ENCODE measurements at regions not wholly inside any gene's neighbourhood (a gene's known extent, or its start where the extent isn't known, plus 50 kb on each side); places are given as distances from the start of the nearest gene placed in this dataset.
"Not testable (repeated sequence)": the region's sequence is repeated elsewhere in the genome, so short reads cannot be mapped to it uniquely, and the experiment has no call there.

GRCh38 chr10:84599254-84599653 is 270.9 kb downstream of the CCSER2 start:
- no peak overlapping the region for H3K4me3 ChIP-seq
- H3K36me3 ChIP-seq = no peaks in the 10 kb centered on the region
- H3K9me3 ChIP-seq = no peaks in the 10 kb centered on the region
- H3K4me1 ChIP-seq = no peaks in the 10 kb centered on the region
- peaks cover 29% of the 10 kb centered on the region for H3K27me3 ChIP-seq
- ATAC-seq = no peak
- 50 to 90% methylated on average over 2 of the region's 2 CpGs for WGBS, 2 donors (ENCODE audit: low coverage in 1 of 2)
- TF ChIP-seq CTCF (IDR thresholded peaks at IDR 0.05) (no peak), POLR2AphosphoS5 (IDR thresholded peaks at IDR 0.05) (no peak), POLR2A (IDR thresholded peaks at IDR 0.05) (no peak), EP300 (IDR thresholded peaks at IDR 0.05) (no peak)
- H3K27ac ChIP-seq = no peak overlapping the region

- H3K4me3 ChIP-seq = no peak overlapping the region
- H3K27me3 ChIP-seq = peaks cover 34% of the 10 kb centered on the region
- TF ChIP-seq CTCF (IDR thresholded peaks at IDR 0.05) = no peak
- H3K27ac ChIP-seq = no peak overlapping the region
- H3K36me3 ChIP-seq = no peaks in the 10 kb centered on the region
- no peaks in the 10 kb centered on the region for H3K9me3 ChIP-seq
- no peaks in the 10 kb centered on the region for H3K4me1 ChIP-seq
- 71% methylated on average over 3 of the region's 6 CpGs; no CpG with 5 or more reads in 1 of the 2 donors for WGBS, 2 donors (ENCODE audit: low coverage in 1 of 2)
- no peak for ATAC-seq
Observed at GRCh38 chr10:84600947-84601346, 272.6 kb downstream of the CCSER2 start.

- WGBS, 2 donors (ENCODE audit: low coverage in 1 of 2) = 72 to 79% methylated on average over 14 of the region's 14 CpGs
- peaks cover 20% of the 10 kb centered on the region for H3K27me3 ChIP-seq
- not testable (repeated sequence) for H3K4me3 ChIP-seq, H3K27ac ChIP-seq, H3K36me3 ChIP-seq, ATAC-seq, H3K4me1 ChIP-seq, H3K9me3 ChIP-seq
Observed at GRCh38 chr10:84602543-84602942, 274.2 kb downstream of the CCSER2 start.

GRCh38 chr10:84603971-84604370 is 275.6 kb downstream of the CCSER2 start:
- H3K27ac ChIP-seq = no peak overlapping the region
- ATAC-seq = no peak
- H3K4me1 ChIP-seq = no peaks in the 10 kb centered on the region
- TF ChIP-seq POLR2AphosphoS5 (IDR thresholded peaks at IDR 0.05) = no peak
- TF ChIP-seq POLR2A (IDR thresholded peaks at IDR 0.05) = no peak
- no peak for TF ChIP-seq CTCF (IDR thresholded peaks at IDR 0.05)
- no peak for TF ChIP-seq EP300 (IDR thresholded peaks at IDR 0.05)
- H3K27me3 ChIP-seq = peaks cover 20% of the 10 kb centered on the region
- no peaks in the 10 kb centered on the region for H3K36me3 ChIP-seq
- H3K9me3 ChIP-seq = no peaks in the 10 kb centered on the region
- WGBS, 2 donors (ENCODE audit: low coverage in 1 of 2) = no CpG with 5 or more reads among the region's 2 CpGs
- H3K4me3 ChIP-seq = no peak overlapping the region

- H3K4me3 ChIP-seq = no peak overlapping the region
- no peaks in the 10 kb centered on the region for H3K4me1 ChIP-seq
- H3K27ac ChIP-seq = no peak overlapping the region
- 76 to 95% methylated on average over 3 to 6 of the region's 6 CpGs for WGBS, 2 donors (ENCODE audit: low coverage in 1 of 2)
- no peaks in the 10 kb centered on the region for H3K9me3 ChIP-seq
- no peaks in the 10 kb centered on the region for H3K36me3 ChIP-seq
- TF ChIP-seq POLR2A (IDR thresholded peaks at IDR 0.05) = no peak
- no peak for ATAC-seq
- H3K27me3 ChIP-seq = peaks cover 27% of the 10 kb centered on the region
Observed at GRCh38 chr10:84605802-84606201, 277.4 kb downstream of the CCSER2 start.

- Histone ChIP-seq H3K9me3 (no peaks in the 10 kb centered on the region), H3K27me3 (peaks cover 24% of the 10 kb centered on the region), H3K4me1 (no peaks in the 10 kb centered on the region), H3K4me3 (no peak overlapping the region), H3K27ac (no peak overlapping the region), H3K36me3 (no peaks in the 10 kb centered on the region)
- TF ChIP-seq EP300 (IDR thresholded peaks at IDR 0.05) = no peak
- no peak for TF ChIP-seq CTCF (IDR thresholded peaks at IDR 0.05)
- no peak for TF ChIP-seq POLR2AphosphoS5 (IDR thresholded peaks at IDR 0.05)
- TF ChIP-seq POLR2A (IDR thresholded peaks at IDR 0.05) = no peak
- 57 to 77% methylated on average over 2 to 3 of the region's 3 CpGs for WGBS, 2 donors (ENCODE audit: low coverage in 1 of 2)
- ATAC-seq = no peak
Observed at GRCh38 chr10:84606428-84606827, 278.0 kb downstream of the CCSER2 start.

Data from gastroesophageal sphincter (tissue), 4 donors.